CD4-positive, alpha-beta T cell treated with Interleukin-15 for 1 hour (primary cell): ENCODE measurements at regions not wholly inside any gene's neighbourhood (a gene's known extent, or its start where the extent isn't known, plus 50 kb on each side); places are given as distances from the start of the nearest gene placed in this dataset.

Source experiments
- DNase-seq: peaks from one replicate; pipeline ENCODE4 v3.0.0-alpha.2; 2020

GRCh38 chr6:14065350-14065749 lies 52.2 kb upstream of the CD83 start:
- DNase-seq: no peak

- DNase-seq: no peak
These were observed 50.7 kb upstream of the CD83 start for GRCh38 chr6:14066782-14067406.

DNA sequence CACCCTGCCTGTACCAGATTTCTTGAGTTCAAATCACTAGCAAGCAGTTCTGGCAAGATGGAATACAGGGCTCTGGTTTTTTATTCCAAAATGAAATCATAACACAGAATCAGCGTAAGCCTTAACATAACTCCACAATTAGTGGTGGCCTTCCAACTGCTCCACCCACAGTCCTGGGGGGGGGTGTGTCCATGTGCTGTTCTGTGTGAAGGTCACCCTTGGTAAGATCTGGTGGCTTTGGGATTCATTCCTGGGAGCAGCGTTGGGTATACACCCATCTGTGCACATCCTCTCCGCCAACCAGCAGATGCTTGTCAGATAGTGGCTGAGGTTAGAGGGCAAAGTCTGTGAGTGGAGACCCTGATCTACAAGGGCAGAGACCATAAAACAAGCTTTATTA lies 49.9 kb upstream of the CD83 start:
- no peak for DNase-seq
